ENCODE measurements at regions not wholly inside any gene's neighbourhood (a gene's known extent, or its start where the extent isn't known, plus 50 kb on each side); places are given as distances from the start of the nearest gene placed in this dataset.

DNA sequence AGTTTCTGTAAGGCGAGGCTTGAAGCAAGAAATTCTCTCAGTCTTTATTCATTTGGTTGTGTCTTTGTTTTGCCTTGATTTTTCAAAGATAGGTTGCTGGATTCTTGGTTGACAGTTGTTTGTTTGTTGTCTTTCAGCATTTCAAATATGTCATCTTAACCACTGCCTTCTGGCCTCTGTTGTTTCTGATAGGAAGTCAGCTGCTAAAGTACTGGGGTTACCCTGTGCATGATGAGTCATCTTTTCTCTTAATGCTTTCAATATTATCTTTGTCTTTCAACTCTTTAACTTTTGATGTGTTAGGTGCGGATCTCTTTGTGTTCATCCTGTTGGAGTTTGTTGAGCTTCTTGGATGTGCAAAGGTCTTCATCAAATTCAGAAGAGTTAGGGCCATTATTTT, 1571.3 kb downstream of the MAT2B start:
- TF ChIP-seq, protein P1, sequence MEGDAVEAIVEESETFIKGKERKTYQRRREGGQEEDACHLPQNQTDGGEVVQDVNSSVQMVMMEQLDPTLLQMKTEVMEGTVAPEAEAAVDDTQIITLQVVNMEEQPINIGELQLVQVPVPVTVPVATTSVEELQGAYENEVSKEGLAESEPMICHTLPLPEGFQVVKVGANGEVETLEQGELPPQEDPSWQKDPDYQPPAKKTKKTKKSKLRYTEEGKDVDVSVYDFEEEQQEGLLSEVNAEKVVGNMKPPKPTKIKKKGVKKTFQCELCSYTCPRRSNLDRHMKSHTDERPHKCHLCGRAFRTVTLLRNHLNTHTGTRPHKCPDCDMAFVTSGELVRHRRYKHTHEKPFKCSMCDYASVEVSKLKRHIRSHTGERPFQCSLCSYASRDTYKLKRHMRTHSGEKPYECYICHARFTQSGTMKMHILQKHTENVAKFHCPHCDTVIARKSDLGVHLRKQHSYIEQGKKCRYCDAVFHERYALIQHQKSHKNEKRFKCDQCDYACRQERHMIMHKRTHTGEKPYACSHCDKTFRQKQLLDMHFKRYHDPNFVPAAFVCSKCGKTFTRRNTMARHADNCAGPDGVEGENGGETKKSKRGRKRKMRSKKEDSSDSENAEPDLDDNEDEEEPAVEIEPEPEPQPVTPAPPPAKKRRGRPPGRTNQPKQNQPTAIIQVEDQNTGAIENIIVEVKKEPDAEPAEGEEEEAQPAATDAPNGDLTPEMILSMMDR (IDR thresholded peaks at IDR 0.05; ENCODE audit: poor library complexity), result no peak
- no peak for TF ChIP-seq EZH2phosphoT487 (IDR thresholded peaks at IDR 0.05; ENCODE audit: low read depth, severe bottlenecking, unreplicated experiment)

Measured in hepatocyte (in vitro differentiated cells).